BE2C (cell line): ENCODE measurements at regions not wholly inside any gene's neighbourhood (a gene's known extent, or its start where the extent isn't known, plus 50 kb on each side); places are given as distances from the start of the nearest gene placed in this dataset.
"Not testable (repeated sequence)": the region's sequence is repeated elsewhere in the genome, so short reads cannot be mapped to it uniquely, and the experiment has no call there.

Source experiments
- DNase-seq: peaks from one replicate; pipeline ENCODE4 v3.0.0-alpha.2; 2020
- H3K27me3 ChIP-seq: fragments of 250-450 bp; sonication (Bioruptor Pico); 2 replicates; pipeline ENCODE4 v1.5.1; 2020; ENCODE audit warnings: mild to moderate bottlenecking
- H3K36me3 ChIP-seq: fragments of 250-450 bp; sonication (Bioruptor Pico); 2 replicates; pipeline ENCODE4 v1.5.1; 2020; ENCODE audit warnings: mild to moderate bottlenecking
- H3K4me1 ChIP-seq: fragments of 250-450 bp; sonication (Bioruptor Pico); 2 replicates; pipeline ENCODE4 v1.5.1; 2020
- H3K4me3 ChIP-seq: 2 replicates; pipeline ENCODE4 v1.5.1; 2011; ENCODE audit warnings: low read depth, low read length
- H3K9me3 ChIP-seq: fragments of 250-450 bp; sonication (Bioruptor Pico); 2 replicates; pipeline ENCODE4 v1.5.1; 2020
- CTCF ChIP-seq: IDR thresholded peaks from 2 replicates; pipeline ENCODE4 v1.5.1; 2012; ENCODE audit warnings: mild to moderate bottlenecking, low read depth, low read length

DNA sequence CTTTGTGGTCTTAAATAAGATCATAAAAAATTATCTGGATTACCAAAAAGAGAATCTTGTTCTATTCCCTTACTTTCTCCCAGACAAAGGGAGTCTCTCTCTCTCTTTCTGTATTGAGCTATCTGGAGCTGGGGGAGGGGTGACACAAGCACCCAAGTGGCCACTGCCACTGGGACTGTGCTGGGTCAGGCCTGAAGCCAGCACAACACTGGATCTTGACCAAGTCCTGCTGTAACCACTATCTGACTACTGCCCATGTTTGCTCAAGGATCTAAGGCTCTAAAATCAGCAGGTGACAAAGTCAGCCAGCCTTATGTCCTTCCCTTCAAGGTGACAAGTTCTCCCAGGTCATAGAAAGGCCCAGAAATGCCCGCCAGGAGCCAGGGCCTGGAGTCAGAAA is 75.0 kb upstream of the SPATA16 start:
- no peaks in the 10 kb centered on the region for H3K9me3 ChIP-seq
- no peaks in the 10 kb centered on the region for H3K4me1 ChIP-seq
- no peaks in the 10 kb centered on the region for H3K27me3 ChIP-seq
- no peak for TF ChIP-seq CTCF
- DNase-seq = no peak
- no peaks in the 10 kb centered on the region for H3K36me3 ChIP-seq
- no peak overlapping the region for H3K4me3 ChIP-seq

DNA sequence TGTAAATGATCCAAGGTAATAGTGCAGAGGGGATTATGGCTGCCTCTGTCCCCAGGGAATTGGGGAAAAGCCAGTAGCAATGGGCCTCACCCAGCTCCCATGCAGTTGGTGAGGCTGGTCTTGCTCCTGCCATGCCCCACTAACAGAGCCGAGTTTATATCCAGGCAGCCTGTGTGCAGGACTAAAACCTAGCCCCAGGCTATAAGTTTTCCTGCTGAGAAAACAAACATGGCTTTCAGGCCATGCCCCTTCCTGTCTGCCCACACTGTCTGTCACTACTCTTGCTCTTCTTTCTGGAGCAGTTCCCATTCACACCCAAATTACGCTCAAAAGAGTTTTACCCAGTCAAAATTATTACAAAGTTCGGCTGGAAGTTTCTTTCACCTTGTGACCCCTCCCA is 73.5 kb upstream of the SPATA16 start:
- Histone ChIP-seq H3K27me3 (no peaks in the 10 kb centered on the region), H3K4me3 (no peak overlapping the region), H3K4me1 (no peaks in the 10 kb centered on the region), H3K36me3 (no peaks in the 10 kb centered on the region), H3K9me3 (no peaks in the 10 kb centered on the region)
- no peak for TF ChIP-seq CTCF
- DNase-seq = peak; percentile 31

DNA sequence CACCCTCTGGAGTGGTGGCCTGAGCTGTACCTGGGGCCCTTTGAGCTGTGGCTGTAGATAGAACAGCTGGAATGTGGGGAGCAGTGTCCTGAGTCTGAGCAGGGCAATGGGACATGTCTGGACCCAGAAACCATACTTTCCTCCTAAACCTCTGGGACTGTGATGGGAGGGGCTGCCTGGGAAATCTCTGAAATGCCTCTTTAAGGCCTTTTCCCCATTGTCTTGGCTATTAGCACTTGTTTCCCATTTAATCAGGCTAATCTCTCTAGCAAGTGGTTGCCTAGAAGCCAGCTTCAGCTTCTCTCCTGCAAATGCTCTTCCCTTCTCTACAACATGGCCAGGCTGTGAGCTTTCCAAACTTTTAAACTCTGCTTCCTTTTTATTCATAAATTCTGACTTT is 58.5 kb upstream of the SPATA16 start:
- no peaks in the 10 kb centered on the region for H3K4me1 ChIP-seq
- DNase-seq = no peak
- H3K36me3 ChIP-seq = no peaks in the 10 kb centered on the region
- no peak for TF ChIP-seq CTCF
- no peaks in the 10 kb centered on the region for H3K9me3 ChIP-seq
- no peaks in the 10 kb centered on the region for H3K27me3 ChIP-seq
- H3K4me3 ChIP-seq = no peak overlapping the region

DNA sequence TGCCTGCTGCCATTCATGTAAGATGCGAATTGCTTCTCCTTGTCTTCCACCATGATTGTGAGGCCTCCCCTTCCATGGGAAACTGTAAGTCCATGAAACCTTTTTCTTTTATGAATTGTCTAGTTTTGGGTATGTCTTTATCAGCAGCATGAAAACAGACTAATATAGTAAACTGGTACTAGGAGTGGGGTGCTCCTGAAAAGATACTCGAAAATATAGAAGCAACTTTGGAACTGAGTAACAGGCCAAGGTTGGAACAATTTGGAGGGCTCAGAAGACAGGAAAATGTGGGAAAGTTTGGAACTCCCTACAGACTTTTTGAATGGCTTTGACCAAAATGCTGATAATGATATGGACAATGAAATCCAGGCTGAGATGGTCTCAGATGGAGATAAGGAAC is 53.8 kb upstream of the SPATA16 start:
- H3K9me3 ChIP-seq, H3K4me3 ChIP-seq, H3K27me3 ChIP-seq, DNase-seq, H3K36me3 ChIP-seq, H3K4me1 ChIP-seq: not testable (repeated sequence)

DNA sequence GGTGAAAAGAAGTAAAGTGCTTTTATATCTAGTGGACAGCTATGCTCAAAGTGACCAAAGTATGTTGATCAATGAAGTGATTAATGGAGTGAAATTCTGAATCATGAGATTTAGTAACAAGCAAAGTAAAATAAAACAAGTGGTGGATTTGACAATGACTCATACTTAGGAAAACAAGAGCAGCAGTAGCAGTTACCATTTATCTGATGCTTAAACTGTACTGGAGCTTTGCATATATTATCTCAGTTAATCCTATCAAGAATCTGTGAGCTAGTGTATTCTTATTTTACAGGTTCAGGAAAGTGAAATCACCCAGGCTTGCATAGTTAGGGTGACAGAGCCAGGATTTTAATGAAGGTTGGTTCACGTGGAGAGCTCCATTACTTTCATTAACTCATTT is 50.6 kb upstream of the SPATA16 start:
- DNase-seq = no peak
- no peak for TF ChIP-seq CTCF
- H3K4me1 ChIP-seq = no peaks in the 10 kb centered on the region
- H3K4me3 ChIP-seq = no peak overlapping the region
- H3K9me3 ChIP-seq = no peaks in the 10 kb centered on the region
- no peaks in the 10 kb centered on the region for H3K36me3 ChIP-seq
- no peaks in the 10 kb centered on the region for H3K27me3 ChIP-seq
